22Rv1 (cell line): ENCODE measurements at regions not wholly inside any gene's neighbourhood (a gene's known extent, or its start where the extent isn't known, plus 50 kb on each side); places are given as distances from the start of the nearest gene placed in this dataset.

ENCODE experiments used
- ZFX ChIP-seq: fragments of 450-650 bp; IDR thresholded peaks from 2 replicates; pipeline ENCODE4 v1.6.1; 2017; ENCODE audit warnings: antibody characterized with exemption, borderline replicate concordance
- TF ChIP-seq, protein P1 (sequence below): fragments of 450-650 bp; IDR thresholded peaks from 2 replicates; pipeline ENCODE4 v1.5.1; 2017; ENCODE audit warnings: mild to moderate bottlenecking

DNA sequence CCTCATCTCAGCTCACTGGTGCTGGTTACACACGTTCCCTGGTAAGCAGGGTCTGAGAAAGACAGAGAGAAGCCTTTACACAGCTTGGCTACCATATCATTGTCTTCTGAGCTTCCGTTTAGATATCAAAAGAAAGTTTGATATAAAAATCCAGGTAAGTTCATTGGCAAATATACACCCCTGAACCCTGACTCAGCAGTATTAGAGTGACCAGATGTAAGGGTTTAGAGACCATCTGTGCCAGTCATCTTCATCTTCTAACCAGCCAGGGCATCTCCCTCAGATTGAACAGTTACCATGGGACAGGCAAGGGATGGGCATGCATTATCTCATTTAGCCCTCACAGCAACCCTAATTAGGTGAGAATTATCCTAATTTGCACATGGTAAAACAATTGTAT lies 232.1 kb downstream of the MED10 start:
- TF ChIP-seq, protein P1, sequence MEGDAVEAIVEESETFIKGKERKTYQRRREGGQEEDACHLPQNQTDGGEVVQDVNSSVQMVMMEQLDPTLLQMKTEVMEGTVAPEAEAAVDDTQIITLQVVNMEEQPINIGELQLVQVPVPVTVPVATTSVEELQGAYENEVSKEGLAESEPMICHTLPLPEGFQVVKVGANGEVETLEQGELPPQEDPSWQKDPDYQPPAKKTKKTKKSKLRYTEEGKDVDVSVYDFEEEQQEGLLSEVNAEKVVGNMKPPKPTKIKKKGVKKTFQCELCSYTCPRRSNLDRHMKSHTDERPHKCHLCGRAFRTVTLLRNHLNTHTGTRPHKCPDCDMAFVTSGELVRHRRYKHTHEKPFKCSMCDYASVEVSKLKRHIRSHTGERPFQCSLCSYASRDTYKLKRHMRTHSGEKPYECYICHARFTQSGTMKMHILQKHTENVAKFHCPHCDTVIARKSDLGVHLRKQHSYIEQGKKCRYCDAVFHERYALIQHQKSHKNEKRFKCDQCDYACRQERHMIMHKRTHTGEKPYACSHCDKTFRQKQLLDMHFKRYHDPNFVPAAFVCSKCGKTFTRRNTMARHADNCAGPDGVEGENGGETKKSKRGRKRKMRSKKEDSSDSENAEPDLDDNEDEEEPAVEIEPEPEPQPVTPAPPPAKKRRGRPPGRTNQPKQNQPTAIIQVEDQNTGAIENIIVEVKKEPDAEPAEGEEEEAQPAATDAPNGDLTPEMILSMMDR, result no peak
- TF ChIP-seq ZFX, result no peak
